ENCODE measurements at regions not wholly inside any gene's neighbourhood (a gene's known extent, or its start where the extent isn't known, plus 50 kb on each side); places are given as distances from the start of the nearest gene placed in this dataset.

DNA sequence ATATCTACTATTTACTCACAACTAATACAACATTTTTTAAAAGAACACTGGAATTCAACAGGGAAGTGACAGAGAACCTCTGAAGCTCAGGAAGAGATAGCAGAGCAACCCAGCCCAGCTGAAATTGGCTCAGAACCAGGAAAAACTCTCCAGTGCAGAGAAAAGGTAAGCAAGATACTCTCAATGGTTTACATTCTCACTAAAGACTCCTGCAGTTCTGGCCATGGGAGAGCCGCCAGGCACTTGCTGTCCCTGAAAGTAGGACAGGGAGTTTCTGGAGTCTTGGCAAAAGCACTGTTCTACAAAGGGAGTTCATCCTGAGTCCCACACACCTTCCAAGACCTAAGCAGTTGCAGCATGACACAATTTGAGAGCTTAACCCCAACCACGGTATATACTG is 330.8 kb downstream of the TRIM36 start:
- TF ChIP-seq, protein P1, sequence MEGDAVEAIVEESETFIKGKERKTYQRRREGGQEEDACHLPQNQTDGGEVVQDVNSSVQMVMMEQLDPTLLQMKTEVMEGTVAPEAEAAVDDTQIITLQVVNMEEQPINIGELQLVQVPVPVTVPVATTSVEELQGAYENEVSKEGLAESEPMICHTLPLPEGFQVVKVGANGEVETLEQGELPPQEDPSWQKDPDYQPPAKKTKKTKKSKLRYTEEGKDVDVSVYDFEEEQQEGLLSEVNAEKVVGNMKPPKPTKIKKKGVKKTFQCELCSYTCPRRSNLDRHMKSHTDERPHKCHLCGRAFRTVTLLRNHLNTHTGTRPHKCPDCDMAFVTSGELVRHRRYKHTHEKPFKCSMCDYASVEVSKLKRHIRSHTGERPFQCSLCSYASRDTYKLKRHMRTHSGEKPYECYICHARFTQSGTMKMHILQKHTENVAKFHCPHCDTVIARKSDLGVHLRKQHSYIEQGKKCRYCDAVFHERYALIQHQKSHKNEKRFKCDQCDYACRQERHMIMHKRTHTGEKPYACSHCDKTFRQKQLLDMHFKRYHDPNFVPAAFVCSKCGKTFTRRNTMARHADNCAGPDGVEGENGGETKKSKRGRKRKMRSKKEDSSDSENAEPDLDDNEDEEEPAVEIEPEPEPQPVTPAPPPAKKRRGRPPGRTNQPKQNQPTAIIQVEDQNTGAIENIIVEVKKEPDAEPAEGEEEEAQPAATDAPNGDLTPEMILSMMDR (IDR thresholded peaks at IDR 0.05; ENCODE audit: insufficient read depth, low read length, poor library complexity, severe bottlenecking), result no peak
- no peak for TF ChIP-seq EZH2phosphoT487 (conservative IDR thresholded peaks at IDR 0.05; ENCODE audit: low read length)
- H3K4me3 ChIP-seq (ENCODE audit: insufficient read depth, low read length, poor library complexity, severe bottlenecking), result no peak overlapping the region
- H3F3A ChIP-seq (ENCODE audit: insufficient read depth), result no peaks in the 10 kb centered on the region
- H3K9me2 ChIP-seq (replicated peaks; ENCODE audit: insufficient read depth, low read length), result no peaks in the 10 kb centered on the region
- no peak overlapping the region for H3K9ac ChIP-seq (ENCODE audit: low read length)
- no peaks in the 10 kb centered on the region for H3K79me2 ChIP-seq (ENCODE audit: insufficient read depth, low read length)
- no peak overlapping the region for H3K27ac ChIP-seq (ENCODE audit: low read depth, low read length)
- no peaks in the 10 kb centered on the region for H3K36me3 ChIP-seq (ENCODE audit: low read length)
- no peak overlapping the region for H2AFZ ChIP-seq (ENCODE audit: low read depth, low read length, severe bottlenecking)
- no peaks in the 10 kb centered on the region for H3K27me3 ChIP-seq (ENCODE audit: low read length)
- H3K4me2 ChIP-seq (ENCODE audit: low read depth, low read length, poor library complexity, severe bottlenecking), result no peak overlapping the region
- H3K9me3 ChIP-seq (ENCODE audit: insufficient read depth, low read length), result no peaks in the 10 kb centered on the region
- no peaks in the 10 kb centered on the region for H4K20me1 ChIP-seq (ENCODE audit: low read depth, low read length)

DNA sequence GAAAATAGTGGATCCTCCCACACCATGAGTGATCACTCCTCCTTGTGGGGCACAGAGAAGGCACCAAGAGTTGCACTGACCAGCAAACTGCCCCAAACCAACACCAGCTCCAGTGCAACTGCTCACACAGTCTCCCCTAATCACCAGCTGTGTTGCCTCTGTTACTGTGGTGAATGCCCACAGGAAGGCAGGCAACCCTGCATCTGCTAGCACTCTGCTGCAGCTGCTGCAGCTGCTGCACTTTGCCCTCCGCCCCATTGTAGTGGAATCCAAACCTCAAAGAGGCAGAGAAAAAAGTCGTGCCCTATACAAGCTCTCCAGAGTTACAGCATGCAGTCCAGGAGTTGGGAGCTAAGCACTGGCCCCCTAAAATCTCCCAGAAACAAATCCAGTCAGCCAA is 339.6 kb downstream of the TRIM36 start:
- Histone ChIP-seq H3K9me3 (ENCODE audit: insufficient read depth, low read length) (no peaks in the 10 kb centered on the region), H3K9me2 (replicated peaks; ENCODE audit: insufficient read depth, low read length) (no peaks in the 10 kb centered on the region), H3K27me3 (ENCODE audit: low read length) (no peaks in the 10 kb centered on the region), H3K36me3 (ENCODE audit: low read length) (no peaks in the 10 kb centered on the region), H3F3A (ENCODE audit: insufficient read depth) (no peaks in the 10 kb centered on the region), H3K4me2 (ENCODE audit: low read depth, low read length, poor library complexity, severe bottlenecking) (no peak overlapping the region), H4K20me1 (ENCODE audit: low read depth, low read length) (no peaks in the 10 kb centered on the region), H3K4me3 (ENCODE audit: insufficient read depth, low read length, poor library complexity, severe bottlenecking) (no peak overlapping the region), H3K27ac (ENCODE audit: low read depth, low read length) (no peak overlapping the region), H2AFZ (ENCODE audit: low read depth, low read length, severe bottlenecking) (no peak overlapping the region), H3K79me2 (ENCODE audit: insufficient read depth, low read length) (no peaks in the 10 kb centered on the region), H3K9ac (ENCODE audit: low read length) (no peak overlapping the region)
- TF ChIP-seq, protein P1 (IDR thresholded peaks at IDR 0.05; ENCODE audit: insufficient read depth, low read length, poor library complexity, severe bottlenecking), result no peak
- no peak for TF ChIP-seq EZH2phosphoT487 (conservative IDR thresholded peaks at IDR 0.05; ENCODE audit: low read length)

GRCh38 chr5:114822863-114823262 is 346.8 kb downstream of the TRIM36 start:
- no peak overlapping the region for H3K4me2 ChIP-seq (ENCODE audit: low read depth, low read length, poor library complexity, severe bottlenecking)
- H3K27ac ChIP-seq (ENCODE audit: low read depth, low read length), result no peak overlapping the region
- no peaks in the 10 kb centered on the region for H3K9me2 ChIP-seq (replicated peaks; ENCODE audit: insufficient read depth, low read length)
- H3K4me3 ChIP-seq (ENCODE audit: insufficient read depth, low read length, poor library complexity, severe bottlenecking), result no peak overlapping the region
- no peaks in the 10 kb centered on the region for H3K9me3 ChIP-seq (ENCODE audit: insufficient read depth, low read length)
- H3K27me3 ChIP-seq (ENCODE audit: low read length), result no peaks in the 10 kb centered on the region
- no peak overlapping the region for H2AFZ ChIP-seq (ENCODE audit: low read depth, low read length, severe bottlenecking)
- no peaks in the 10 kb centered on the region for H3F3A ChIP-seq (ENCODE audit: insufficient read depth)
- no peaks in the 10 kb centered on the region for H4K20me1 ChIP-seq (ENCODE audit: low read depth, low read length)
- no peak overlapping the region for H3K9ac ChIP-seq (ENCODE audit: low read length)
- H3K79me2 ChIP-seq (ENCODE audit: insufficient read depth, low read length), result no peaks in the 10 kb centered on the region
- TF ChIP-seq EZH2phosphoT487 (conservative IDR thresholded peaks at IDR 0.05; ENCODE audit: low read length), result no peak
- TF ChIP-seq, protein P1 (IDR thresholded peaks at IDR 0.05; ENCODE audit: insufficient read depth, low read length, poor library complexity, severe bottlenecking), result no peak
- no peaks in the 10 kb centered on the region for H3K36me3 ChIP-seq (ENCODE audit: low read length)

All from SU-DHL-6 (cell line).